ENCODE measurements at regions not wholly inside any gene's neighbourhood (a gene's known extent, or its start where the extent isn't known, plus 50 kb on each side); places are given as distances from the start of the nearest gene placed in this dataset.

DNA sequence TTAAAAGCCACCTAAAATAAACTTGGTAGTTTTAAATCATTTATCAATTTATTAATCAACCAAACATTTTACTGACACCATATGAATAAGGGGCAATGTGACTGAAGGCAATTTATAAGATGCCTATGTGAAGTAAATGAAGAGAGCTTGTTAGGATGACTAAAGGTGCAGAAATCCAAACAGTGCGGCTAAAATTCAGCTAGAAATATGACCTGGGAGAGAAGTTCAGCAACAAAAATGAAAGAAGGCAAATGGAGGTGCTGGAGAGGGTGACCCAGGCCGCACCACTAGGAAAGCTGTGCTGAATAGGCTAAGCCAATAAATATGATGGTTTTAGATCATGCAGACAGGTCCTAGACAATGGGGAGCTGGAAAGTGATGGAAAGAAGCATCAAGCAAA, 403.7 kb downstream of the BTG1 start:
- TF ChIP-seq, protein P1, sequence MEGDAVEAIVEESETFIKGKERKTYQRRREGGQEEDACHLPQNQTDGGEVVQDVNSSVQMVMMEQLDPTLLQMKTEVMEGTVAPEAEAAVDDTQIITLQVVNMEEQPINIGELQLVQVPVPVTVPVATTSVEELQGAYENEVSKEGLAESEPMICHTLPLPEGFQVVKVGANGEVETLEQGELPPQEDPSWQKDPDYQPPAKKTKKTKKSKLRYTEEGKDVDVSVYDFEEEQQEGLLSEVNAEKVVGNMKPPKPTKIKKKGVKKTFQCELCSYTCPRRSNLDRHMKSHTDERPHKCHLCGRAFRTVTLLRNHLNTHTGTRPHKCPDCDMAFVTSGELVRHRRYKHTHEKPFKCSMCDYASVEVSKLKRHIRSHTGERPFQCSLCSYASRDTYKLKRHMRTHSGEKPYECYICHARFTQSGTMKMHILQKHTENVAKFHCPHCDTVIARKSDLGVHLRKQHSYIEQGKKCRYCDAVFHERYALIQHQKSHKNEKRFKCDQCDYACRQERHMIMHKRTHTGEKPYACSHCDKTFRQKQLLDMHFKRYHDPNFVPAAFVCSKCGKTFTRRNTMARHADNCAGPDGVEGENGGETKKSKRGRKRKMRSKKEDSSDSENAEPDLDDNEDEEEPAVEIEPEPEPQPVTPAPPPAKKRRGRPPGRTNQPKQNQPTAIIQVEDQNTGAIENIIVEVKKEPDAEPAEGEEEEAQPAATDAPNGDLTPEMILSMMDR (conservative IDR thresholded peaks at IDR 0.05; ENCODE audit: low read depth, low read length) = no peak
- no peak for TF ChIP-seq EZH2 (IDR thresholded peaks at IDR 0.05; ENCODE audit: borderline replicate concordance, low read depth, low read length, poor library complexity, severe bottlenecking)

All from A673 (cell line).